Heart left ventricle (tissue), 16 donors: ENCODE measurements at regions not wholly inside any gene's neighbourhood (a gene's known extent, or its start where the extent isn't known, plus 50 kb on each side); places are given as distances from the start of the nearest gene placed in this dataset.

Source experiments
- ATAC-seq, 4 donors: fragments of 200-7000 bp; cut with Tn5 transposase; one replicate each; pipeline ENCODE4 v1.9.1; 2020 to 2022; ENCODE audit warnings: moderate library complexity in 4 of 4, mild to moderate bottlenecking in 3 of 4, moderate number of reproducible peaks in 1 of 4
- DNase-seq, 5 donors: peaks; one replicate each; pipeline ENCODE4 v3.0.0-alpha.2; 2020
- H3K27ac ChIP-seq, 12 donors: fragments of 200-600 bp; sonication (generic) in 4 of 12; one replicate each; pipeline versions ENCODE4 v1.5.0 to v1.8.0; 2016 to 2022; ENCODE audit warnings: mild to moderate bottlenecking in 2 of 12
- H3K27me3 ChIP-seq, 9 donors: fragments of 200-600 bp; sonication (generic) in 2 of 9; one replicate each; pipeline versions ENCODE4 v1.5.1 to v1.8.0; 2016 to 2022; ENCODE audit warnings: mild to moderate bottlenecking in 3 of 9
- H3K36me3 ChIP-seq, 9 donors: fragments of 200-600 bp; sonication (generic) in 2 of 9; one replicate each; pipeline versions ENCODE4 v1.5.0 to v1.8.0; 2018 to 2022; ENCODE audit warnings: mild to moderate bottlenecking in 2 of 9
- H3K4me1 ChIP-seq, 12 donors: fragments of 200-600 bp; sonication (generic) in 4 of 12; one replicate each; pipeline versions ENCODE4 v1.5.0 to v1.8.0; 2016 to 2022; ENCODE audit warnings: mild to moderate bottlenecking in 3 of 12
- H3K4me3 ChIP-seq, 12 donors: fragments of 200-600 bp; sonication (generic) in 4 of 12; one replicate each; pipeline versions ENCODE4 v1.5.0 to v1.8.0; 2017 to 2022; ENCODE audit warnings: mild to moderate bottlenecking in 9 of 12, moderate library complexity in 4 of 12
- H3K9me3 ChIP-seq, 12 donors: fragments of 200-600 bp; sonication (generic) in 4 of 12; one replicate each; pipeline versions ENCODE4 v1.5.0 to v1.8.0; 2016 to 2022; ENCODE audit warnings: mild to moderate bottlenecking in 1 of 12
- CTCF ChIP-seq, 12 donors: fragments of 200-600 bp; sonication (generic) in 4 of 12; IDR thresholded peaks; one replicate each; pipeline versions ENCODE4 v1.5.0 to v1.8.0; 2018 to 2022; ENCODE audit warnings: antibody characterized with exemption in 12 of 12, mild to moderate bottlenecking in 5 of 12
- POLR2A ChIP-seq, 2 donors: fragments of 450-650 bp; IDR thresholded peaks; one replicate each; pipeline ENCODE4 v1.6.1; 2017; ENCODE audit warnings: antibody characterized with exemption in 2 of 2, mild to moderate bottlenecking in 2 of 2, moderate library complexity in 2 of 2
- WGBS, 4 donors: extraction: QIAGEN DNeasy Blood & Tissue Kit in 2 of 4; methylation state at CpG; one replicate each; pipeline versions ENCODE4 v1.1.5 to v1.1.7; 2013 to 2018; 5-methylcytosine and 5-hydroxymethylcytosine counted together
- intact Hi-C, 10 donors: fragments of 100-400 bp; cut with DNase I; formaldehyde crosslinking; loops; one replicate each; pipeline versions ENCODE4 v1.11.1 to v1.14.2; 2022
- donor health status: ischemic (EF 13 %, LVEDD 7.1; RV severe dilation, severe dysfunction).
- donor health status: healthy with polysubstance abuse.
- donor health status: DM: no; HTN: yes; CAD: no.
- donor health status: DM: no; HTN: no; CAD: no.
- donor health status: ischemic (EF 25% LVEDD 6.9; RV normal size, moderate dysfunction).
- donor health status: ischemic (EF 25% LVEDD 5.7; RV mildly dilated, moderate dysfunction).
- donor health status: healthy.
- donor health status: DM: yes; HTN: yes; CAD: no.
- donor health status: ischemic (EF 35%, LVEDD 5.7; RV mildly dilated, moderate dysfunction).
- donor health status: nonischemic (EF 11% LVEDD 7.7; RV severe dilation, severe dysfunction).
- donor health status: DM: yes; HTN: yes; CAD: no.
- donor health status: PGD.
- donor health status: ischemic (EF 29% LVEDD 5.4; RV normal size, mild dysfunction).
- donor health status: nonischemic (EF 23%, LVEDD 6.1; RV moderate dilation, normal function).

- intact Hi-C loops, result loop anchor here in 8 of 10 donors (2.0 to 10.0 kb wide), 11 partner anchors 75 to 912 kb away; partner anchors contain the start of gene TLE3 (in 2 of the 8)
- WGBS, 4 donors, result 87 to 94% (median 91%) methylated on average over 4 of the region's 4 CpGs
These were observed 124.3 kb downstream of the RPLP1 start for GRCh38 chr15:69576948-69577351.

DNA sequence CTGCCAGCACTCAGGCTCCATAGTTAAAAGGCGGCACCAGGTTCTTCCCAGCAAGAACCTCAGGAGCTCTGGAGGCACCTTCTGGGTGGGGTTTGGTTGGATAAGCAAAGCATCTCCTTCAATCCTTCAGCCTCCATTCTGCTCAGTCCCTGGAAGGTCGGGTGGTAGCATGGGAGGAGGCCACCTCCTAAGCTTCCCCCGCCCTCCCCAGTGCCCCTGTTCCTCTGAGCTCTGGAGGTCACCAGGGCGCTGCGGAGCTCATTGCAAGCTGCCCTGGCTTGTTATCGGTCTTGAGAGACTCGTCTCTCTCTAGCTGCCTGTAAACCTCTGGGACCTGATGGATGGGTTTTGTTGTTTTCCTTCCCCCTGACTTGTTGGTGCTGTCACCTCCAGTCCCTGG, 124.8 kb downstream of the RPLP1 start:
- TF ChIP-seq CTCF (IDR thresholded peaks at IDR 0.05) (no peak), POLR2A (IDR thresholded peaks at IDR 0.05) (no peak)
- H3K27me3 ChIP-seq, result peaks cover 0 to 14% (median 0%) of the 10 kb centered on the region in 9 donors
- H3K4me3 ChIP-seq, result no peak overlapping the region
- WGBS, 4 donors, result 73 to 90% (median 80%) methylated on average over 6 to 7 of the region's 7 CpGs
- no peaks in the 10 kb centered on the region for H3K36me3 ChIP-seq
- ATAC-seq, result no peak
- H3K4me1 ChIP-seq, result peaks cover 0 to 24% (median 0%) of the 10 kb centered on the region in 12 donors
- intact Hi-C loops, result loop anchor here in 8 of 10 donors (2.0 to 10.0 kb wide), 11 partner anchors 75 to 911 kb away; partner anchors contain the start of gene TLE3 (in 2 of the 8)
- no peaks in the 10 kb centered on the region for H3K9me3 ChIP-seq
- H3K27ac ChIP-seq, result no peak overlapping the region
- DNase-seq, result no peak

More at GRCh38 chr15:69576948-69577351, 124.3 kb downstream of the RPLP1 start:
- TF ChIP-seq POLR2A (IDR thresholded peaks at IDR 0.05) (no peak), CTCF (IDR thresholded peaks at IDR 0.05) (no peak)
- H3K36me3 ChIP-seq, result no peaks in the 10 kb centered on the region
- ATAC-seq (no peak), DNase-seq (no peak)
- no peak overlapping the region for H3K27ac ChIP-seq
- H3K4me1 ChIP-seq, result peaks cover 0 to 24% (median 0%) of the 10 kb centered on the region in 12 donors
- no peak overlapping the region for H3K4me3 ChIP-seq
- peaks cover 0 to 18% (median 0%) of the 10 kb centered on the region in 9 donors for H3K27me3 ChIP-seq
- H3K9me3 ChIP-seq, result no peaks in the 10 kb centered on the region

DNA sequence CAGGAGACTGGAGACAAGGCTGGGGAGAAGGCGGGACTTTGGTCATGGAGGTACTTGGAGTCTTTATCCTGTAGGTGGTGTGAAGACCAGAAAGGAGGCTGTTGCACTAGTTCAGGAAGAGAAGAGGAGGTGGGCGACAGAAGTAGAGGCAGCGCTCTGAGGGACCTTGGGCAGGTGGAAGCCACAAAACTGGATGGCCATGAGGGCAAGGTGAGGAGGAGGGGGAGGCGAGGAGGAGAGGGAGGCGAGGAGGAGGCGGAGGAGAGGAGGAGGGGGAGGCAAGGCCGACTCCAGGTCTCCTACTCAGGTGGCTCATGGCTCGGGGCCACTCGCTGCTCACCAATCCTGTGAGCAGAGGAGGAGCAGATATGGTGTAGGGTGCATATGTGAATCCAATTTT, 125.6 kb downstream of the RPLP1 start:
- intact Hi-C loops, result loop anchor here in 8 of 10 donors (5.0 to 10.0 kb wide), 9 partner anchors 74 to 909 kb away; partner anchors contain the start of gene TLE3 (in 2 of the 8)
- H3K36me3 ChIP-seq, result no peaks in the 10 kb centered on the region
- DNase-seq (no peak), ATAC-seq (no peak)
- TF ChIP-seq CTCF (IDR thresholded peaks at IDR 0.05) (no peak), POLR2A (IDR thresholded peaks at IDR 0.05) (no peak)
- no peaks in the 10 kb centered on the region for H3K9me3 ChIP-seq
- 93 to 95% (median 94%) methylated on average over 9 of the region's 9 CpGs for whole genome bisulfite sequencing, 4 donors
- H3K27ac ChIP-seq, result no peak overlapping the region
- H3K4me3 ChIP-seq, result no peak overlapping the region
- H3K27me3 ChIP-seq, result peaks cover 0 to 12% (median 0%) of the 10 kb centered on the region in 9 donors
- H3K4me1 ChIP-seq, result peaks cover 0 to 24% (median 0%) of the 10 kb centered on the region in 12 donors

GRCh38 chr15:69578787-69579583, 126.4 kb downstream of the RPLP1 start:
- TF ChIP-seq CTCF (IDR thresholded peaks at IDR 0.05) (no peak), POLR2A (IDR thresholded peaks at IDR 0.05) (no peak)
- WGBS, 4 donors, result 67 to 78% (median 69%) methylated on average over 14 to 15 of the region's 15 CpGs
- ATAC-seq (peak in 2 of 4 donors; percentile 8 to 51), DNase-seq (peak in 1 of 5 donors; percentile 54)
- no peaks in the 10 kb centered on the region for H3K9me3 ChIP-seq
- H3K4me1 ChIP-seq, result peaks cover 0 to 26% (median 0%) of the 10 kb centered on the region in 12 donors
- peaks cover 0 to 12% (median 0%) of the 10 kb centered on the region in 9 donors for H3K27me3 ChIP-seq
- intact Hi-C loops, result loop anchor here in 8 of 10 donors (5.0 to 10.0 kb wide), 9 partner anchors 73 to 908 kb away; partner anchors contain the start of gene TLE3 (in 2 of the 8)
- H3K4me3 ChIP-seq, result no peak overlapping the region
- H3K27ac ChIP-seq, result no peak overlapping the region
- H3K36me3 ChIP-seq, result no peaks in the 10 kb centered on the region
